Thyroid gland (tissue), 4 donors: ENCODE measurements at regions not wholly inside any gene's neighbourhood (a gene's known extent, or its start where the extent isn't known, plus 50 kb on each side); places are given as distances from the start of the nearest gene placed in this dataset.

ENCODE experiments used
- POLR2A ChIP-seq, 2 donors: fragments of 450-650 bp; IDR thresholded peaks; one replicate each; pipeline ENCODE4 v1.6.1; 2017; ENCODE audit warnings: antibody characterized with exemption in 2 of 2, mild to moderate bottlenecking in 2 of 2, moderate library complexity in 1 of 2
- TF ChIP-seq, protein P1 (sequence below), 6 experiments: fragments of 200-600 bp in 3 of 6; fragments of 450-650 bp in 3 of 6; sonication (generic) in 3 of 6; IDR thresholded peaks; one replicate each; pipeline ENCODE4 v1.5.1; 2016 to 2019; ENCODE audit warnings: antibody characterized with exemption in 6 of 6, mild to moderate bottlenecking in 2 of 6, inconsistent platforms in 1 of 6, moderate library complexity in 1 of 6

DNA sequence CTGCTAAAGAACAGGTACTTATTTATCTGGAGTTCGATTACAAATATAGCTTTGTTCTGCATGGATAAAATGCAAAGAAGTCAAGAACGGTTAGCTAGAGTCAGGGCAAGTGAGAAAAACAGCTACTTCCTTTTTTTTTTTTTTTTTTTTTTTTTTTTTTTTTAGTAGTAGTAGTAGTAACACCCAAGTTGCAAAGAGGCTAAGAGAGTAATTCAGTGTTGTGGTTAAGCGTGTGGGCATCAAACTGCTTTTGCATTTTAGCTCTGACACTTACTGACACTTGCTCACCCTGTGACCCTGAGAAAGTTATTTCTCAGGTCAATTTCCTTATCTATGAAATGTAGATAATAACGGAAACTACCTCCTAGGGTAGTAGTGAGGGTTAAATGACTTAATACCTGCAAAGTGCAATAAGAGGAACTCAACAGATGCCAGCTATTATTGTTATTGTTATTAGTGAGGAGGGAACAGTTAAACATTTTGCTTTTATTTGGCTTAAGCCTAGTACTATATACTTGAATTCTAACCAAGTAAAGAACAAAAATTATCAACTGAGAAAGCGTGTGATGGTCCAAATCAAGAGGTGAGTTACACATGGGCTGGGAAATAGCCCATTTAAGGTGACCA lies 86.7 kb upstream of the BACH2 start:
- TF ChIP-seq, protein P1, sequence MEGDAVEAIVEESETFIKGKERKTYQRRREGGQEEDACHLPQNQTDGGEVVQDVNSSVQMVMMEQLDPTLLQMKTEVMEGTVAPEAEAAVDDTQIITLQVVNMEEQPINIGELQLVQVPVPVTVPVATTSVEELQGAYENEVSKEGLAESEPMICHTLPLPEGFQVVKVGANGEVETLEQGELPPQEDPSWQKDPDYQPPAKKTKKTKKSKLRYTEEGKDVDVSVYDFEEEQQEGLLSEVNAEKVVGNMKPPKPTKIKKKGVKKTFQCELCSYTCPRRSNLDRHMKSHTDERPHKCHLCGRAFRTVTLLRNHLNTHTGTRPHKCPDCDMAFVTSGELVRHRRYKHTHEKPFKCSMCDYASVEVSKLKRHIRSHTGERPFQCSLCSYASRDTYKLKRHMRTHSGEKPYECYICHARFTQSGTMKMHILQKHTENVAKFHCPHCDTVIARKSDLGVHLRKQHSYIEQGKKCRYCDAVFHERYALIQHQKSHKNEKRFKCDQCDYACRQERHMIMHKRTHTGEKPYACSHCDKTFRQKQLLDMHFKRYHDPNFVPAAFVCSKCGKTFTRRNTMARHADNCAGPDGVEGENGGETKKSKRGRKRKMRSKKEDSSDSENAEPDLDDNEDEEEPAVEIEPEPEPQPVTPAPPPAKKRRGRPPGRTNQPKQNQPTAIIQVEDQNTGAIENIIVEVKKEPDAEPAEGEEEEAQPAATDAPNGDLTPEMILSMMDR (IDR thresholded peaks at IDR 0.05) = no peak
- no peak for TF ChIP-seq POLR2A (IDR thresholded peaks at IDR 0.05)
